GM12878 (cell line): ENCODE measurements at regions not wholly inside any gene's neighbourhood (a gene's known extent, or its start where the extent isn't known, plus 50 kb on each side); places are given as distances from the start of the nearest gene placed in this dataset.

ENCODE experiments used
- ATAC-seq: fragments of 200-7000 bp; cut with Tn5 transposase; 3 replicates; pipeline ENCODE4 v1.9.1; 2020; ENCODE audit warnings: mild to moderate bottlenecking, moderate library complexity
- BruUV-seq: library from RNA; stranded (reverse); fragments of 400-500 nt; replicated peaks from 2 replicates; lab custom pipeline; 2021; lab: Mats Ljungman, UMichigan
- CTCF ChIA-PET: fragments of 300-600 bp; sonication (Branson Sonifier 250); formaldehyde crosslinking; extraction: SDS; loops from one replicate; lab custom pipeline; 2021; ENCODE audit warnings: inconsistent platforms; lab: Yijun Ruan, JAX
- POLR2A ChIA-PET: fragments of 350-600 bp; formaldehyde crosslinking; extraction: SDS; loops from one replicate; lab custom pipeline; 2021; ENCODE audit warnings: inconsistent platforms; lab: Charles Lee
- RAD21 ChIA-PET: fragments of 300-600 bp; sonication (Branson Sonifier 250); formaldehyde crosslinking; loops from one replicate; lab custom pipeline; 2023; ENCODE audit warnings: antibody characterized with exemption; ENCODE audit not compliant: unreplicated experiment; lab: Charles Lee
- SMC1A ChIA-PET: fragments of 300-600 bp; sonication (Branson Sonifier 250); formaldehyde crosslinking; loops from one replicate; lab custom pipeline; 2023; ENCODE audit not compliant: unreplicated experiment, uncharacterized antibody; lab: Charles Lee
- DNase-seq: peaks from one replicate; pipeline ENCODE4 v3.0.0-alpha.2; 2011; ENCODE audit warnings: low read depth, low spot score
- FAIRE-seq: peaks from 3 replicates; lab custom pipeline; 2011; peaks lifted over from hg19 to GRCh38; lab: Jason Lieb, UNC
- H2AFZ ChIP-seq: 2 replicates; pipeline ENCODE4 v1.6.0; 2011; ENCODE audit warnings: low read depth, low read length, control low read depth; ENCODE audit not compliant: control insufficient read depth
- H3K27ac ChIP-seq: 2 replicates; pipeline ENCODE4 v1.5.1; 2011; ENCODE audit warnings: control low read depth; ENCODE audit not compliant: control insufficient read depth, insufficient read depth
- H3K27me3 ChIP-seq, 2 experiments: replicated peaks in 1 of 2; 2 replicates each; pipeline versions ENCODE4 v1.6.0 to v1.6.1; 2011; ENCODE audit warnings: low read length in 1 of 2; ENCODE audit not compliant: control insufficient read depth in 2 of 2, insufficient read depth in 2 of 2
- H3K36me3 ChIP-seq, 2 experiments: 2 replicates each; pipeline ENCODE4 v1.5.1; 2011; ENCODE audit warnings: low read length in 1 of 2; ENCODE audit not compliant: control insufficient read depth in 2 of 2, insufficient read depth in 2 of 2
- H3K4me1 ChIP-seq: 2 replicates; pipeline ENCODE4 v1.6.1; 2011; ENCODE audit warnings: mild to moderate bottlenecking, low read length, moderate library complexity, mixed read lengths; ENCODE audit not compliant: control insufficient read depth, insufficient read depth
- H3K4me2 ChIP-seq: 2 replicates; pipeline ENCODE4 v1.6.0; 2011; ENCODE audit warnings: control low read depth; ENCODE audit not compliant: control insufficient read depth, insufficient read depth
- H3K4me3 ChIP-seq: fragments of 200-600 bp; sonication (generic); 2 replicates; pipeline ENCODE4 v1.5.1; 2016
- H3K79me2 ChIP-seq: 2 replicates; pipeline ENCODE4 v1.6.0; 2011; ENCODE audit warnings: low read length; ENCODE audit not compliant: control insufficient read depth, insufficient read depth
- H3K9ac ChIP-seq: 2 replicates; pipeline ENCODE4 v1.8.0; 2011; ENCODE audit warnings: low read length, control low read depth, mixed read lengths; ENCODE audit not compliant: control insufficient read depth, insufficient read depth
- H3K9me3 ChIP-seq: replicated peaks from 3 replicates; pipeline ENCODE4 v1.5.1; 2011; ENCODE audit warnings: mild to moderate bottlenecking, low read length; ENCODE audit not compliant: control insufficient read depth, insufficient read depth
- H4K20me1 ChIP-seq: 2 replicates; pipeline ENCODE4 v1.6.0; 2011; ENCODE audit not compliant: control insufficient read depth, insufficient read depth
- EGR1 ChIP-seq, 2 experiments: IDR thresholded peaks; 1 replicate in 1 of 2; 2 replicates in 1 of 2; pipeline ENCODE4 v1.6.1; 2011 to 2012; ENCODE audit warnings: low read depth in 2 of 2, low read length in 2 of 2, borderline replicate concordance in 1 of 2, mild to moderate bottlenecking in 1 of 2, moderate library complexity in 1 of 2
- FOXM1 ChIP-seq: IDR thresholded peaks from 2 replicates; pipeline ENCODE4 v1.6.1; 2012; ENCODE audit warnings: low read depth, mild to moderate bottlenecking, inconsistent platforms, low read length, moderate library complexity
- GABPA ChIP-seq: IDR thresholded peaks from 2 replicates; pipeline ENCODE4 v1.6.1; 2014; ENCODE audit warnings: antibody characterized with exemption, low read depth, mild to moderate bottlenecking, inconsistent platforms
- IKZF1 ChIP-seq: fragments of 450-650 bp; conservative IDR thresholded peaks from 2 replicates; pipeline ENCODE4 v1.6.1; 2017; ENCODE audit warnings: antibody characterized with exemption, mild to moderate bottlenecking
- JUND ChIP-seq: IDR thresholded peaks from 2 replicates; pipeline ENCODE4 v1.6.1; 2012; ENCODE audit warnings: low read depth, mild to moderate bottlenecking, low read length, improper control_type of control experiment, moderate library complexity
- MEF2A ChIP-seq: IDR thresholded peaks from 2 replicates; pipeline ENCODE4 v1.6.1; 2011; ENCODE audit warnings: low read depth, mild to moderate bottlenecking, low read length, moderate library complexity; ENCODE audit not compliant: insufficient read depth
- MEF2B ChIP-seq: fragments of 450-650 bp; IDR thresholded peaks from 2 replicates; pipeline ENCODE4 v1.6.1; 2018; ENCODE audit warnings: mild to moderate bottlenecking, moderate library complexity; ENCODE audit not compliant: partially characterized antibody, poor library complexity, severe bottlenecking
- NR2C2 ChIP-seq: IDR thresholded peaks from 2 replicates; pipeline ENCODE4 v1.6.1; 2011; ENCODE audit warnings: borderline replicate concordance, low read depth; ENCODE audit not compliant: control insufficient read depth, insufficient read length
- POLR2A ChIP-seq: IDR thresholded peaks from 2 replicates; pipeline ENCODE4 v1.6.1; 2011; ENCODE audit warnings: low read depth, mild to moderate bottlenecking, low read length
- POU2F2 ChIP-seq: IDR thresholded peaks from 3 replicates; pipeline ENCODE4 v1.6.1; 2011; ENCODE audit warnings: low read depth, mild to moderate bottlenecking, low read length, borderline replicate concordance
- RB1 ChIP-seq: fragments of 450-650 bp; formaldehyde crosslinking; IDR thresholded peaks from 2 replicates; pipeline ENCODE4 v1.6.1; 2017; ENCODE audit warnings: mild to moderate bottlenecking, borderline replicate concordance
- RUNX3 ChIP-seq: IDR thresholded peaks from 2 replicates; pipeline ENCODE4 v1.6.1; 2012; ENCODE audit warnings: low read length, inconsistent platforms
- SREBF2 ChIP-seq: IDR thresholded peaks from 2 replicates; pipeline ENCODE4 v1.6.1; 2012; ENCODE audit warnings: mild to moderate bottlenecking, low read length
- TCF12 ChIP-seq: IDR thresholded peaks from 2 replicates; pipeline ENCODE4 v1.6.1; 2011; ENCODE audit warnings: low read depth, mild to moderate bottlenecking, low read length
- WGBS: methylation state at CpG from one replicate; pipeline ENCODE4 v1.1.6; 2016; ENCODE audit warnings: low lambda C conversion rate; ENCODE audit not compliant: insufficient replicate concordance, insufficient coverage; ENCODE audit errors: missing lambda C conversion rate; 5-methylcytosine and 5-hydroxymethylcytosine counted together
- in situ Hi-C: fragments of 300-500 bp; cut with MboI; formaldehyde crosslinking; loops from 9 replicates; pipeline ENCODE4 v1.14.3; 2018; ENCODE audit warnings: mixed read lengths
- intact Hi-C: fragments of 100-400 bp; cut with micrococcal nuclease; formaldehyde crosslinking; loops from one replicate; pipeline ENCODE4 v1.14.2; 2022; ENCODE audit not compliant: unreplicated experiment
- TF ChIP-seq, protein P1 (sequence below): fragments of 450-650 bp; IDR thresholded peaks from 2 replicates; pipeline ENCODE4 v1.6.1; 2018; ENCODE audit warnings: borderline replicate concordance, mild to moderate bottlenecking; ENCODE audit not compliant: partially characterized antibody
- TF ChIP-seq, protein P2 (sequence below): IDR thresholded peaks from 2 replicates; pipeline ENCODE4 v1.6.1; 2011; ENCODE audit warnings: borderline replicate concordance, low read depth, mild to moderate bottlenecking, moderate library complexity, mixed read lengths, low read length; ENCODE audit not compliant: insufficient read depth; ENCODE audit errors: extremely low read length
- TF ChIP-seq, protein P3 (sequence below): IDR thresholded peaks from 2 replicates; pipeline ENCODE4 v1.6.1; 2011; ENCODE audit warnings: borderline replicate concordance, low read depth, mild to moderate bottlenecking, moderate library complexity, low read length; ENCODE audit not compliant: insufficient read depth, poor library complexity, severe bottlenecking

DNA sequence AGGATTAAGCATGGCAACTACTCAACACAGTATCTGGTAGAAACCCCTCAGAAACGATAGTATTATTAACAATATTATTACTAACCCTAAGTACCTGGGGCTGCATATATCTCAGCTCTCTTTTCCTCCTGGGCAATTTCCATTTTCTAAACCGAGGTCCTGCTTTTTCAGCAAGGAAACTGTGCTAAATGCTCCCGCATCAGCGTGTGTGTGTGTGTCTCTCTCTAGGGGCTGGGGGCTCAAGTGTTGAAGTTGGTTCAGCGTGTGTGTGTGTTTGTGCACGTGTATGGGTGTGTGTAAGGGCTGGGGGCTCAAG is 169.3 kb upstream of the MAF start:
- intact Hi-C loops = no loop called here
- no peaks in the 10 kb centered on the region for H4K20me1 ChIP-seq
- peak overlapping the region; percentile 64 for H3K4me2 ChIP-seq
- ChIA-PET RAD21 (no interaction called here), SMC1A (no interaction called here), CTCF (interaction anchor here (0.6 kb wide), 1 partner anchor 1648 kb away, joined by 3 read pairs; no protein-coding TSS in a partner anchor), POLR2A (no interaction called here)
- H3K27me3 ChIP-seq = no peaks in the 10 kb centered on the region
- no TSS peak for BruUV-seq
- DNase-seq (no peak), FAIRE-seq (no peak), ATAC-seq (no peak)
- no peaks in the 10 kb centered on the region for H3K9me3 ChIP-seq
- no peaks in the 10 kb centered on the region for H3K79me2 ChIP-seq
- no peaks in the 10 kb centered on the region for H3K4me1 ChIP-seq
- 36% methylated on average over 5 of the region's 6 CpGs for WGBS
- no peaks in the 10 kb centered on the region for H3K36me3 ChIP-seq
- H2AFZ ChIP-seq = peak overlapping the region; percentile 59
- in situ Hi-C loops = no loop called here
- H3K4me3 ChIP-seq = no peak overlapping the region
- no peak overlapping the region for H3K27ac ChIP-seq
- no peak overlapping the region for H3K9ac ChIP-seq
- TF ChIP-seq FOXM1 (no peak), POLR2A (no peak), MEF2A (no peak), RB1 (no peak), EGR1 (IDR thresholded peaks at IDR 0.05; ENCODE audit: borderline replicate concordance in 1 of 2, low read depth in 2 of 2, low read length in 2 of 2) (no peak), GABPA (no peak), POU2F2 (no peak), MEF2B (no peak), NR2C2 (no peak), TCF12 (no peak), IKZF1 (no peak), JUND (no peak), SREBF2 (no peak), RUNX3 (no peak)
- TF ChIP-seq, protein P1, sequence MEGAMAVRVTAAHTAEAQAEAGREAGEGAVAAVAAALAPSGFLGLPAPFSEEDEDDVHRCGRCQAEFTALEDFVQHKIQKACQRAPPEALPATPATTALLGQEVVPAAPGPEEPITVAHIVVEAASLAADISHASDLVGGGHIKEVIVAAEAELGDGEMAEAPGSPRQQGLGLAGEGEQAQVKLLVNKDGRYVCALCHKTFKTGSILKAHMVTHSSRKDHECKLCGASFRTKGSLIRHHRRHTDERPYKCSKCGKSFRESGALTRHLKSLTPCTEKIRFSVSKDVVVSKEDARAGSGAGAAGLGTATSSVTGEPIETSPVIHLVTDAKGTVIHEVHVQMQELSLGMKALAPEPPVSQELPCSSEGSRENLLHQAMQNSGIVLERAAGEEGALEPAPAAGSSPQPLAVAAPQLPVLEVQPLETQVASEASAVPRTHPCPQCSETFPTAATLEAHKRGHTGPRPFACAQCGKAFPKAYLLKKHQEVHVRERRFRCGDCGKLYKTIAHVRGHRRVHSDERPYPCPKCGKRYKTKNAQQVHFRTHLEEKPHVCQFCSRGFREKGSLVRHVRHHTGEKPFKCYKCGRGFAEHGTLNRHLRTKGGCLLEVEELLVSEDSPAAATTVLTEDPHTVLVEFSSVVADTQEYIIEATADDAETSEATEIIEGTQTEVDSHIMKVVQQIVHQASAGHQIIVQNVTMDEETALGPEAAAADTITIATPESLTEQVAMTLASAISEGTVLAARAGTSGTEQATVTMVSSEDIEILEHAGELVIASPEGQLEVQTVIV = no peak
- TF ChIP-seq, protein P2, sequence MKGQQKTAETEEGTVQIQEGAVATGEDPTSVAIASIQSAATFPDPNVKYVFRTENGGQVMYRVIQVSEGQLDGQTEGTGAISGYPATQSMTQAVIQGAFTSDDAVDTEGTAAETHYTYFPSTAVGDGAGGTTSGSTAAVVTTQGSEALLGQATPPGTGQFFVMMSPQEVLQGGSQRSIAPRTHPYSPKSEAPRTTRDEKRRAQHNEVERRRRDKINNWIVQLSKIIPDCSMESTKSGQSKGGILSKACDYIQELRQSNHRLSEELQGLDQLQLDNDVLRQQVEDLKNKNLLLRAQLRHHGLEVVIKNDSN = no peak
- TF ChIP-seq, protein P3, sequence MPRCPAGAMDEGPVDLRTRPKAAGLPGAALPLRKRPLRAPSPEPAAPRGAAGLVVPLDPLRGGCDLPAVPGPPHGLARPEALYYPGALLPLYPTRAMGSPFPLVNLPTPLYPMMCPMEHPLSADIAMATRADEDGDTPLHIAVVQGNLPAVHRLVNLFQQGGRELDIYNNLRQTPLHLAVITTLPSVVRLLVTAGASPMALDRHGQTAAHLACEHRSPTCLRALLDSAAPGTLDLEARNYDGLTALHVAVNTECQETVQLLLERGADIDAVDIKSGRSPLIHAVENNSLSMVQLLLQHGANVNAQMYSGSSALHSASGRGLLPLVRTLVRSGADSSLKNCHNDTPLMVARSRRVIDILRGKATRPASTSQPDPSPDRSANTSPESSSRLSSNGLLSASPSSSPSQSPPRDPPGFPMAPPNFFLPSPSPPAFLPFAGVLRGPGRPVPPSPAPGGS = no peak
